ENCODE measurements at regions not wholly inside any gene's neighbourhood (a gene's known extent, or its start where the extent isn't known, plus 50 kb on each side); places are given as distances from the start of the nearest gene placed in this dataset.
A peak's percentile ranks its signal among the peaks of the same experiment; 100 is the strongest.

DNA sequence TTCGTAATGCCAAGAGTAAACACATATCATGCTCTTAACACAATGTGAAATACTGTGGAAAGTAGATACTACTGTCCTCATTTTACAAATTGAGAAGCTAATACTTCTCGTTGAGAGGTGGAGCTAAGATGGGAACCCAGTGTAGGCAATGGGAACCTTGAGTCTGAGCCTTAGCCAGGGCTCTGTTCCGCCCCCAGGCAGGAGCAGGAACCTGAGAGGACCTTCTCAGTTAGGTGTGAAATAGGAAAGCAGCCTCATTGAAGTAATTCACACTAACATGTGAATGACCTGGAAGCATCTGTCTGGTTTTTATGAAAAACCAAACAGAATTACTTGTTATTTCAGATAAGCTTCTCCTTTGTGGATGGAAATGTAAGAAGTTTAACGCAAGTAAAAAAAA is 62.6 kb upstream of the RBFOX1 start (continued):
- TF ChIP-seq, protein P1, sequence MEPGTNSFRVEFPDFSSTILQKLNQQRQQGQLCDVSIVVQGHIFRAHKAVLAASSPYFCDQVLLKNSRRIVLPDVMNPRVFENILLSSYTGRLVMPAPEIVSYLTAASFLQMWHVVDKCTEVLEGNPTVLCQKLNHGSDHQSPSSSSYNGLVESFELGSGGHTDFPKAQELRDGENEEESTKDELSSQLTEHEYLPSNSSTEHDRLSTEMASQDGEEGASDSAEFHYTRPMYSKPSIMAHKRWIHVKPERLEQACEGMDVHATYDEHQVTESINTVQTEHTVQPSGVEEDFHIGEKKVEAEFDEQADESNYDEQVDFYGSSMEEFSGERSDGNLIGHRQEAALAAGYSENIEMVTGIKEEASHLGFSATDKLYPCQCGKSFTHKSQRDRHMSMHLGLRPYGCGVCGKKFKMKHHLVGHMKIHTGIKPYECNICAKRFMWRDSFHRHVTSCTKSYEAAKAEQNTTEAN (CRISPR knock-in tag; conservative IDR thresholded peaks at IDR 0.05) = no peak
- TF ChIP-seq KLF6 (CRISPR knock-in tag; IDR thresholded peaks at IDR 0.05) (no peak), MLLT10 (CRISPR knock-in tag; IDR thresholded peaks at IDR 0.05) (no peak), BRCA1 (CRISPR knock-in tag; IDR thresholded peaks at IDR 0.05) (no peak)

DNA sequence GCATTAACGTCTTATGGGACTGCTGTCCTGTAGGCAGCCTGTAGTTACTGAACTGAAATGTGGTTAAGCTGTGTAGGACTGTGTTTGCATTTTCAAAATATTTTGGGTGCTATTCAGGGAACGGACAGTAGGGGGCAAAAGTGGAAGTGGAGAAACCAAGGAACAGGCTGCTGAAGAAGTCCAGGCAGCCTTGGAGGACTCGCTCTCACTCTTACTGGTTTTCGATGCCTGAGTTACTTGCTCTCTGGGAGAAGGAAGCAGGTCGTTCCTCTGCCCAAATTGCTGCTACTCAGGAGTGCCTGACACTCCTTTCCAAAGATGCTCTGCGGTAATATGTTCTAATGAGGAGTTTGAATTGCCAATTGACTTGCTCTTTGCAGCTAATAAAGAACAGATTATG is 64.5 kb upstream of the RBFOX1 start:
- no TSS peak for BruUV-seq (replicated peaks)

More for the DNA sequence above, 64.5 kb upstream of the RBFOX1 start:
- no peaks in the 10 kb centered on the region for H4K20me1 ChIP-seq (ENCODE audit: insufficient read depth, low read length)
- ATAC-seq = peak; percentile 87
- H3K27me3 ChIP-seq (ENCODE audit: control insufficient read depth in 1 of 2, insufficient read depth in 2 of 2, low read length in 2 of 2) = no peaks in the 10 kb centered on the region
- ChIA-PET CTCF (ENCODE audit: low intra/inter-chr PET ratio, low total read pairs) (interaction anchor here (1.3 kb wide), 1 partner anchor 905 kb away, joined by 4 read pairs; no protein-coding TSS in a partner anchor), POLR2A (no interaction called here)
- H3K9me3 ChIP-seq (ENCODE audit: low read length) = no peaks in the 10 kb centered on the region
- intact Hi-C loops (cut with micrococcal nuclease; ENCODE audit: unreplicated experiment) (no loop called here), in situ Hi-C loops (cut with HindIII; ENCODE audit: extremely low pct_ligation_motif_present, low pct_unique_long_range_greater_than_20kb) (no loop called here)
- no peak overlapping the region for H3K27ac ChIP-seq (ENCODE audit: extremely low read length, insufficient read depth, low read length)
- no peak overlapping the region for H2AFZ ChIP-seq (ENCODE audit: low read length)
- FAIRE-seq = peak; percentile 30
- no peaks in the 10 kb centered on the region for H3K36me3 ChIP-seq (replicated peaks in 1 of 2; ENCODE audit: control insufficient read depth in 1 of 2, insufficient read depth in 2 of 2, low read length in 2 of 2)
- TF ChIP-seq, protein P2, sequence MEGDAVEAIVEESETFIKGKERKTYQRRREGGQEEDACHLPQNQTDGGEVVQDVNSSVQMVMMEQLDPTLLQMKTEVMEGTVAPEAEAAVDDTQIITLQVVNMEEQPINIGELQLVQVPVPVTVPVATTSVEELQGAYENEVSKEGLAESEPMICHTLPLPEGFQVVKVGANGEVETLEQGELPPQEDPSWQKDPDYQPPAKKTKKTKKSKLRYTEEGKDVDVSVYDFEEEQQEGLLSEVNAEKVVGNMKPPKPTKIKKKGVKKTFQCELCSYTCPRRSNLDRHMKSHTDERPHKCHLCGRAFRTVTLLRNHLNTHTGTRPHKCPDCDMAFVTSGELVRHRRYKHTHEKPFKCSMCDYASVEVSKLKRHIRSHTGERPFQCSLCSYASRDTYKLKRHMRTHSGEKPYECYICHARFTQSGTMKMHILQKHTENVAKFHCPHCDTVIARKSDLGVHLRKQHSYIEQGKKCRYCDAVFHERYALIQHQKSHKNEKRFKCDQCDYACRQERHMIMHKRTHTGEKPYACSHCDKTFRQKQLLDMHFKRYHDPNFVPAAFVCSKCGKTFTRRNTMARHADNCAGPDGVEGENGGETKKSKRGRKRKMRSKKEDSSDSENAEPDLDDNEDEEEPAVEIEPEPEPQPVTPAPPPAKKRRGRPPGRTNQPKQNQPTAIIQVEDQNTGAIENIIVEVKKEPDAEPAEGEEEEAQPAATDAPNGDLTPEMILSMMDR (CRISPR knock-in tag; IDR thresholded peaks at IDR 0.05) = peak; percentile 75
- no peak for TF ChIP-seq MYNN (CRISPR knock-in tag; IDR thresholded peaks at IDR 0.05; ENCODE audit: low read depth)
- TF ChIP-seq ZNF598 (CRISPR knock-in tag; IDR thresholded peaks at IDR 0.05; ENCODE audit: borderline replicate concordance) = no peak
- TF ChIP-seq U2AF1 (optimal IDR thresholded peaks at IDR 0.05; ENCODE audit: low read depth, low read length) = no peak
- peak; percentile 57 for TF ChIP-seq XRCC5 (optimal IDR thresholded peaks at IDR 0.05; ENCODE audit: low read length)
- peak; percentile 57 for TF ChIP-seq SMC3 (IDR thresholded peaks at IDR 0.05; ENCODE audit: low read length)
- TF ChIP-seq, protein P3, sequence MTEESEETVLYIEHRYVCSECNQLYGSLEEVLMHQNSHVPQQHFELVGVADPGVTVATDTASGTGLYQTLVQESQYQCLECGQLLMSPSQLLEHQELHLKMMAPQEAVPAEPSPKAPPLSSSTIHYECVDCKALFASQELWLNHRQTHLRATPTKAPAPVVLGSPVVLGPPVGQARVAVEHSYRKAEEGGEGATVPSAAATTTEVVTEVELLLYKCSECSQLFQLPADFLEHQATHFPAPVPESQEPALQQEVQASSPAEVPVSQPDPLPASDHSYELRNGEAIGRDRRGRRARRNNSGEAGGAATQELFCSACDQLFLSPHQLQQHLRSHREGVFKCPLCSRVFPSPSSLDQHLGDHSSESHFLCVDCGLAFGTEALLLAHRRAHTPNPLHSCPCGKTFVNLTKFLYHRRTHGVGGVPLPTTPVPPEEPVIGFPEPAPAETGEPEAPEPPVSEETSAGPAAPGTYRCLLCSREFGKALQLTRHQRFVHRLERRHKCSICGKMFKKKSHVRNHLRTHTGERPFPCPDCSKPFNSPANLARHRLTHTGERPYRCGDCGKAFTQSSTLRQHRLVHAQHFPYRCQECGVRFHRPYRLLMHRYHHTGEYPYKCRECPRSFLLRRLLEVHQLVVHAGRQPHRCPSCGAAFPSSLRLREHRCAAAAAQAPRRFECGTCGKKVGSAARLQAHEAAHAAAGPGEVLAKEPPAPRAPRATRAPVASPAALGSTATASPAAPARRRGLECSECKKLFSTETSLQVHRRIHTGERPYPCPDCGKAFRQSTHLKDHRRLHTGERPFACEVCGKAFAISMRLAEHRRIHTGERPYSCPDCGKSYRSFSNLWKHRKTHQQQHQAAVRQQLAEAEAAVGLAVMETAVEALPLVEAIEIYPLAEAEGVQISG (CRISPR knock-in tag; IDR thresholded peaks at IDR 0.05) = no peak
- TF ChIP-seq, protein P4, sequence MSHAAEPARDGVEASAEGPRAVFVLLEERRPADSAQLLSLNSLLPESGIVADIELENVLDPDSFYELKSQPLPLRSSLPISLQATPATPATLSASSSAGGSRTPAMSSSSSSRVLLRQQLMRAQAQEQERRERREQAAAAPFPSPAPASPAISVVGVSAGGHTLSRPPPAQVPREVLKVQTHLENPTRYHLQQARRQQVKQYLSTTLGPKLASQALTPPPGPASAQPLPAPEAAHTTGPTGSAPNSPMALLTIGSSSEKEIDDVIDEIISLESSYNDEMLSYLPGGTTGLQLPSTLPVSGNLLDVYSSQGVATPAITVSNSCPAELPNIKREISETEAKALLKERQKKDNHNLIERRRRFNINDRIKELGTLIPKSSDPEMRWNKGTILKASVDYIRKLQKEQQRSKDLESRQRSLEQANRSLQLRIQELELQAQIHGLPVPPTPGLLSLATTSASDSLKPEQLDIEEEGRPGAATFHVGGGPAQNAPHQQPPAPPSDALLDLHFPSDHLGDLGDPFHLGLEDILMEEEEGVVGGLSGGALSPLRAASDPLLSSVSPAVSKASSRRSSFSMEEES (CRISPR knock-in tag; IDR thresholded peaks at IDR 0.05) = no peak
- peak; percentile 37 for TF ChIP-seq STAG1 (CRISPR knock-in tag; IDR thresholded peaks at IDR 0.05)
- no peak overlapping the region for H3K9ac ChIP-seq (ENCODE audit: insufficient read depth, low read depth, low read length)
- no peaks in the 10 kb centered on the region for H3K79me2 ChIP-seq (ENCODE audit: insufficient read depth, low read length)
- no peaks in the 10 kb centered on the region for H3K4me1 ChIP-seq (ENCODE audit: insufficient read depth, low read length)
- no peak overlapping the region for H3K4me2 ChIP-seq (ENCODE audit: low read depth, low read length)
- peak; percentile 44 for DNase-seq (ENCODE audit: low spot score)
- WGBS (ENCODE audit: low lambda C conversion rate) = 21% methylated on average over 6 of the region's 6 CpGs
- no peak overlapping the region for H3K4me3 ChIP-seq (replicated peaks in 1 of 3; ENCODE audit: insufficient read depth in 1 of 3, low read depth in 2 of 3, low read length in 3 of 3)

Data from HepG2 (cell line).